Keratinocyte (primary cell): ENCODE measurements at regions not wholly inside any gene's neighbourhood (a gene's known extent, or its start where the extent isn't known, plus 50 kb on each side); places are given as distances from the start of the nearest gene placed in this dataset.

ENCODE experiments used
- DNase-seq: peaks from one replicate; pipeline ENCODE4 v3.0.0-alpha.2; 2011; ENCODE audit warnings: low read depth, missing footprints, low spot score
- FAIRE-seq: peaks from 2 replicates; lab custom pipeline; 2011; peaks lifted over from hg19 to GRCh38; lab: Jason Lieb, UNC
- H2AFZ ChIP-seq: 2 replicates; pipeline ENCODE4 v1.6.0; 2012; ENCODE audit warnings: low read length, control low read depth, inconsistent platforms; ENCODE audit not compliant: control insufficient read depth
- H3K27ac ChIP-seq: 2 replicates; pipeline ENCODE4 v1.5.1; 2011; ENCODE audit warnings: low read length; ENCODE audit not compliant: control insufficient read depth, insufficient read depth
- H3K27me3 ChIP-seq: 3 replicates; pipeline ENCODE4 v1.6.0; 2011; ENCODE audit warnings: low read length; ENCODE audit not compliant: control insufficient read depth, insufficient read depth; ENCODE audit errors: extremely low read depth
- H3K36me3 ChIP-seq, 2 experiments: 2 replicates in 1 of 2; 3 replicates in 1 of 2; pipeline ENCODE4 v1.5.1; 2011; ENCODE audit warnings: low read length in 2 of 2, mild to moderate bottlenecking in 1 of 2; ENCODE audit not compliant: control insufficient read depth in 2 of 2, insufficient read depth in 2 of 2; ENCODE audit errors: extremely low read depth in 1 of 2
- H3K4me1 ChIP-seq: 3 replicates; pipeline ENCODE4 v1.5.1; 2011; ENCODE audit warnings: low read length; ENCODE audit not compliant: control insufficient read depth, insufficient read depth; ENCODE audit errors: extremely low read depth
- H3K4me2 ChIP-seq: 3 replicates; pipeline ENCODE4 v1.6.0; 2011; ENCODE audit warnings: low read depth, low read length; ENCODE audit not compliant: control insufficient read depth, insufficient read depth; ENCODE audit errors: extremely low read depth
- H3K4me3 ChIP-seq, 3 experiments: fragments of 200-600 bp in 1 of 3; sonication (generic) in 1 of 3; 2 replicates in 2 of 3; 3 replicates in 1 of 3; pipeline ENCODE4 v1.5.1; 2011 to 2016; ENCODE audit warnings: low read length in 3 of 3, mild to moderate bottlenecking in 3 of 3, control low read depth in 2 of 3, inconsistent platforms in 1 of 3, low read depth in 1 of 3, mixed read lengths in 1 of 3, mixed run types in 1 of 3, moderate library complexity in 1 of 3; ENCODE audit not compliant: control insufficient read depth in 2 of 3, insufficient read depth in 2 of 3; ENCODE audit errors: extremely low read depth in 1 of 3
- H3K79me2 ChIP-seq: 2 replicates; pipeline ENCODE4 v1.6.0; 2012; ENCODE audit warnings: low read length; ENCODE audit not compliant: control insufficient read depth, insufficient read depth
- H3K9ac ChIP-seq: 3 replicates; pipeline ENCODE4 v1.6.0; 2011; ENCODE audit warnings: low read length; ENCODE audit not compliant: control insufficient read depth, insufficient read depth; ENCODE audit errors: extremely low read depth
- H3K9me1 ChIP-seq: 3 replicates; pipeline ENCODE4 v1.6.0; 2011; ENCODE audit warnings: low read length; ENCODE audit not compliant: control insufficient read depth, insufficient read depth; ENCODE audit errors: extremely low read depth
- H3K9me3 ChIP-seq: 2 replicates; pipeline ENCODE4 v1.5.1; 2012; ENCODE audit warnings: low read depth, low read length; ENCODE audit not compliant: control insufficient read depth
- H4K20me1 ChIP-seq: 3 replicates; pipeline ENCODE4 v1.6.0; 2011; ENCODE audit warnings: low read length; ENCODE audit not compliant: control insufficient read depth, insufficient read depth; ENCODE audit errors: extremely low read depth
- EZH2 ChIP-seq: IDR thresholded peaks from one replicate; pipeline ENCODE4 v1.6.1; 2012; ENCODE audit warnings: inconsistent platforms, mild to moderate bottlenecking, low read length, moderate library complexity
- dilution Hi-C: fragments of 300-500 bp; cut with MboI; formaldehyde crosslinking; loops from one replicate; pipeline ENCODE4 v1.7.0; 2020; ENCODE audit warnings: low sequenced_read_pairs; ENCODE audit not compliant: extremely low pct_ligation_motif_present
- TF ChIP-seq, protein P1 (sequence below), 3 experiments: IDR thresholded peaks in 1 of 3; conservative IDR thresholded peaks in 1 of 3; optimal IDR thresholded peaks in 1 of 3; 2 replicates in 2 of 3; 3 replicates in 1 of 3; pipeline versions ENCODE3 to v1.5.1; 2011; ENCODE audit warnings: low read length in 3 of 3, mild to moderate bottlenecking in 3 of 3, moderate library complexity in 2 of 3, control low read depth in 1 of 3, inconsistent platforms in 1 of 3; ENCODE audit not compliant: insufficient read depth in 2 of 3; ENCODE audit errors: extremely low read depth in 1 of 3

DNA sequence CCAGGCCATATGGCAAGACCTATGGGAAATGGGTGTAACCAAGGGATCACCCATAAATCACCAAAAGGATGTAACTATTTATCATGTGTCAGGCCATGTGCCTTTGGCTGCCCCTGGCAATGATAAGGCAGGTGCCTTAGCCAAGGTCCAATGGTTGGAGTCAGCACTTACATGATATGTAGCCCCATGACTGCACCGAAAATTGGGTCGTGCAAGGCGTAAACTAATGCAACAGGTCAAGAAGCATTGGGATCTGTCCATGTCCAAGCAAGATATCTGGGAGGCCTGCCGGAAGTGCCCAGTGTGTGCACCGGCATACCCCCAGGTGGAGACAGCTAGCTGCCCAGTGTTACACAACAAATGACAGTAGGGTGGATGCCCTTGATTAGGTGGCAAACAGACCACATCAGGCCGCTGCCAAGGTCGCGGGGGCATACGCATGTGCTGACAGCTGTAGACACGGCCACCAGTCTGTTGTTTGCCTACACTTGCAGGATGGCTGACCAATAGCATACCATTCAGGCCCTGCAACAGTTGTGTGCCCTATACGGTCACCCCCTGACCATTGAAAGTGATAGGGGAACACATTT is 698.2 kb upstream of the AGA start:
- Histone ChIP-seq H3K79me2 (no peaks in the 10 kb centered on the region), H3K4me2 (no peak overlapping the region), H4K20me1 (no peaks in the 10 kb centered on the region), H3K9me3 (no peaks in the 10 kb centered on the region), H3K4me3 (no peak overlapping the region), H3K27me3 (no peaks in the 10 kb centered on the region), H3K27ac (no peak overlapping the region), H3K4me1 (no peaks in the 10 kb centered on the region), H3K9ac (no peak overlapping the region), H3K9me1 (no peaks in the 10 kb centered on the region), H2AFZ (no peak overlapping the region), H3K36me3 (no peaks in the 10 kb centered on the region)
- dilution Hi-C loops, result no loop called here
- FAIRE-seq, result no peak
- no peak for TF ChIP-seq EZH2
- TF ChIP-seq, protein P1, sequence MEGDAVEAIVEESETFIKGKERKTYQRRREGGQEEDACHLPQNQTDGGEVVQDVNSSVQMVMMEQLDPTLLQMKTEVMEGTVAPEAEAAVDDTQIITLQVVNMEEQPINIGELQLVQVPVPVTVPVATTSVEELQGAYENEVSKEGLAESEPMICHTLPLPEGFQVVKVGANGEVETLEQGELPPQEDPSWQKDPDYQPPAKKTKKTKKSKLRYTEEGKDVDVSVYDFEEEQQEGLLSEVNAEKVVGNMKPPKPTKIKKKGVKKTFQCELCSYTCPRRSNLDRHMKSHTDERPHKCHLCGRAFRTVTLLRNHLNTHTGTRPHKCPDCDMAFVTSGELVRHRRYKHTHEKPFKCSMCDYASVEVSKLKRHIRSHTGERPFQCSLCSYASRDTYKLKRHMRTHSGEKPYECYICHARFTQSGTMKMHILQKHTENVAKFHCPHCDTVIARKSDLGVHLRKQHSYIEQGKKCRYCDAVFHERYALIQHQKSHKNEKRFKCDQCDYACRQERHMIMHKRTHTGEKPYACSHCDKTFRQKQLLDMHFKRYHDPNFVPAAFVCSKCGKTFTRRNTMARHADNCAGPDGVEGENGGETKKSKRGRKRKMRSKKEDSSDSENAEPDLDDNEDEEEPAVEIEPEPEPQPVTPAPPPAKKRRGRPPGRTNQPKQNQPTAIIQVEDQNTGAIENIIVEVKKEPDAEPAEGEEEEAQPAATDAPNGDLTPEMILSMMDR (optimal IDR thresholded peaks at IDR 0.05 in 1 of 3, IDR thresholded peaks at IDR 0.05 in 1 of 3, conservative IDR thresholded peaks at IDR 0.05 in 1 of 3; ENCODE audit: extremely low read depth in 1 of 3, insufficient read depth in 2 of 3, low read length in 3 of 3), result no peak
- no peak for DNase-seq

DNA sequence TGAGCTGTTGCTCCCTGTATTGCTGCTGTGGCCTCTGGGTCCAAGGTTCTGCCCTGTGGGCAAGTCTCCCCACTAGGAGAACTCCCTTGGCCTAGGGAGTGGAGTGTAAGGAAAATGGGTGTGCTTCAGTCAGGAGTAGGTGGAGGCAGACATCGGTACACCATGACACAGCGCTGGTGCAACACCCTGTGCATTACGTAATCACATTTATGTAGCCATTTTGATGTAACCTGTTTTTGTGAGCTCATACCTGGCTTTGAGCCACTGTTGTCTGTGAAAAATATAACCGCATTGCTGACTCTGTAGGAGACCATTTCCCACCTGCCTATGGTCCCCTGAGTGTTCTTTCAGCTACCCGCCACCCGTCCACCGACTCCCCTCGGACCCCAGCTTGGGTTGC is 700.5 kb upstream of the AGA start:
- no peak overlapping the region for H3K4me2 ChIP-seq
- H3K9me3 ChIP-seq, result no peaks in the 10 kb centered on the region
- no peak overlapping the region for H3K27ac ChIP-seq
- no peaks in the 10 kb centered on the region for H3K9me1 ChIP-seq
- FAIRE-seq, result no peak
- H3K4me1 ChIP-seq, result no peaks in the 10 kb centered on the region
- no peaks in the 10 kb centered on the region for H4K20me1 ChIP-seq
- no peaks in the 10 kb centered on the region for H3K79me2 ChIP-seq
- no peaks in the 10 kb centered on the region for H3K27me3 ChIP-seq
- no peak overlapping the region for H3K9ac ChIP-seq
- no peak overlapping the region for H3K4me3 ChIP-seq
- TF ChIP-seq, protein P1 (optimal IDR thresholded peaks at IDR 0.05 in 1 of 3, IDR thresholded peaks at IDR 0.05 in 1 of 3, conservative IDR thresholded peaks at IDR 0.05 in 1 of 3; ENCODE audit: extremely low read depth in 1 of 3, insufficient read depth in 2 of 3, low read length in 3 of 3), result no peak
- TF ChIP-seq EZH2, result no peak
- H2AFZ ChIP-seq, result no peak overlapping the region
- H3K36me3 ChIP-seq, result no peaks in the 10 kb centered on the region
- dilution Hi-C loops, result no loop called here
- no peak for DNase-seq
